ENCODE measurements at regions not wholly inside any gene's neighbourhood (a gene's known extent, or its start where the extent isn't known, plus 50 kb on each side); places are given as distances from the start of the nearest gene placed in this dataset.

GRCh38 chr5:116389601-116390000, 185.0 kb downstream of the SEMA6A start:
- no peaks in the 10 kb centered on the region for H3K27me3 Mint-ChIP-seq

GRCh38 chr5:116388564-116389258, 185.9 kb downstream of the SEMA6A start:
- POLR2A ChIA-PET, result no interaction called here
- CTCF ChIA-PET, result no interaction called here
- H3K36me3 Mint-ChIP-seq (ENCODE audit: low read depth), result peaks cover 14% of the 10 kb centered on the region

More at GRCh38 chr5:116389601-116390000, 185.0 kb downstream of the SEMA6A start:
- Mint-ChIP-seq H3K4me1 (peaks cover 9% of the 10 kb centered on the region), H3K36me3 (ENCODE audit: low read depth) (peaks cover 12% of the 10 kb centered on the region), H3K4me3 (no peak overlapping the region), H3K9me3 (peaks cover 6% of the 10 kb centered on the region), H3K27ac (no peak overlapping the region)
- ChIA-PET CTCF (no interaction called here), POLR2A (no interaction called here)
- intact Hi-C loops (cut with micrococcal nuclease), result no loop called here
- DNase-seq, result no peak
- ATAC-seq (ENCODE audit: low read depth), result no peak
- no peak for TF ChIP-seq CTCF (IDR thresholded peaks at IDR 0.05)

DNA sequence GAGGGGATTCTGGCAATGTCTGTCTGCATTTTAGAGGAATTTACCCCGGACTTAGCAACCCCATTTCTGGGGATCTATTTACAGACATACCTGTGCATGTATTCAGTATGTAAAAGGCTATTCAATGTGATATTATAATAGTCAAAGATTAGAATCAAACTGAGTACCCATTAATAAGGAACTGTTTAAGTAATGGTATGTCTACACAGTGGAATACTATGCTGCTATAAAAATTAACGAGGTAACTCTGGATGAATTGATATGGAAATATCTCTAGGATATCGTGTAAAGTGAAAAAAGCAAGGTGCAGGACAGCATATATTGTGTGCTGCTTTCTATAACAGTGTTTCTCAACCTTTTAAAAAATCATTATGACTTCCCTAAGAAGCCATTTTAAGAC, 186.9 kb downstream of the SEMA6A start:
- peaks cover 9% of the 10 kb centered on the region for H3K4me1 Mint-ChIP-seq
- no peak overlapping the region for H3K4me3 Mint-ChIP-seq
- no peaks in the 10 kb centered on the region for H3K27me3 Mint-ChIP-seq
- CTCF ChIA-PET, result no interaction called here
- no peak overlapping the region for H3K27ac Mint-ChIP-seq
- POLR2A ChIA-PET, result no interaction called here
- H3K9me3 Mint-ChIP-seq, result peaks cover 6% of the 10 kb centered on the region
- TF ChIP-seq CTCF (IDR thresholded peaks at IDR 0.05), result no peak
- intact Hi-C loops (cut with micrococcal nuclease), result no loop called here
- peaks cover 22% of the 10 kb centered on the region for H3K36me3 Mint-ChIP-seq (ENCODE audit: low read depth)
- no peak for DNase-seq
- ATAC-seq (ENCODE audit: low read depth), result no peak

More at GRCh38 chr5:116388564-116389258, 185.9 kb downstream of the SEMA6A start:
- peaks cover 6% of the 10 kb centered on the region for H3K9me3 Mint-ChIP-seq
- no peak overlapping the region for H3K27ac Mint-ChIP-seq
- H3K4me1 Mint-ChIP-seq, result peaks cover 9% of the 10 kb centered on the region
- H3K4me3 Mint-ChIP-seq, result no peak overlapping the region
- no peak for TF ChIP-seq CTCF (IDR thresholded peaks at IDR 0.05)
- H3K27me3 Mint-ChIP-seq, result no peaks in the 10 kb centered on the region
- no peak for DNase-seq
- no peak for ATAC-seq (ENCODE audit: low read depth)
- intact Hi-C loops (cut with micrococcal nuclease), result no loop called here

DNA sequence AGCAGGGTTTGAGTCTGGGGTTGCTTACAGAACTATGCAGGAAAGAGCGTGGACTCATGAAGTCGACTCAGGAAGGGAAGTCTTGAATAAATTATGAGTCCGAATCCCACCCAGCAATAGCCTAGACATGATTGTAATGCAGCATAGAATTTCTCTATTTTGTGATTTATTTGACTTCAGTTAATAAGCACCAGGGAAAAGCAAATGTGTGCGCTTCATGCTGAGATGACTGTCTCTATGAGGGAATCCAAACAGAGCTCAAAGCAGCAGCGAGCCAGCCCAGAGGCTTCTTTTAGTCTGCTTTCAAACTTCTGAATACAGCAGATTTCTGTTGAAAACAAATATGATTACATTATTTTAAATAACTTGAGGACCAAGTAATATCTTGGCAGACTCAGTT, 188.0 kb downstream of the SEMA6A start:
- H3K27ac Mint-ChIP-seq, result no peak overlapping the region
- no peak overlapping the region for H3K4me3 Mint-ChIP-seq
- H3K9me3 Mint-ChIP-seq, result peaks cover 5% of the 10 kb centered on the region
- no peaks in the 10 kb centered on the region for H3K27me3 Mint-ChIP-seq
- ATAC-seq (ENCODE audit: low read depth) (no peak), DNase-seq (no peak)
- intact Hi-C loops (cut with micrococcal nuclease), result no loop called here
- peaks cover 9% of the 10 kb centered on the region for H3K4me1 Mint-ChIP-seq
- ChIA-PET POLR2A (no interaction called here), CTCF (no interaction called here)
- peaks cover 30% of the 10 kb centered on the region for H3K36me3 Mint-ChIP-seq (ENCODE audit: low read depth)
- TF ChIP-seq CTCF (IDR thresholded peaks at IDR 0.05), result no peak

GRCh38 chr5:116382874-116383266, 191.8 kb downstream of the SEMA6A start:
- no peak for TF ChIP-seq CTCF (IDR thresholded peaks at IDR 0.05)
- DNase-seq (no peak), ATAC-seq (ENCODE audit: low read depth) (no peak)
- Mint-ChIP-seq H3K36me3 (ENCODE audit: low read depth) (peaks cover 30% of the 10 kb centered on the region), H3K4me3 (no peak overlapping the region), H3K9me3 (peaks cover 5% of the 10 kb centered on the region), H3K4me1 (no peaks in the 10 kb centered on the region), H3K27me3 (no peaks in the 10 kb centered on the region), H3K27ac (no peak overlapping the region)
- intact Hi-C loops (cut with micrococcal nuclease), result no loop called here
- ChIA-PET POLR2A (no interaction called here), CTCF (no interaction called here)

Measured in activated B cell treated with CpG ODN at 0.5 μM for 24 hours (primary cell).